ENCODE measurements at regions not wholly inside any gene's neighbourhood (a gene's known extent, or its start where the extent isn't known, plus 50 kb on each side); places are given as distances from the start of the nearest gene placed in this dataset.
"Not testable (repeated sequence)": the region's sequence is repeated elsewhere in the genome, so short reads cannot be mapped to it uniquely, and the experiment has no call there.

- Mint-ChIP-seq H3K4me3 (no peak overlapping the region), H3K4me1 (no peaks in the 10 kb centered on the region), H3K9me3 (no peaks in the 10 kb centered on the region), H3K27me3 (peaks cover 5% of the 10 kb centered on the region), H3K27ac (no peak overlapping the region)
- DNase-seq (no peak), ATAC-seq (no peak)
Observed at GRCh38 chr1:221567859-221568507, 173.9 kb downstream of the DUSP10 start.

GRCh38 chr1:221573756-221574155 lies 168.1 kb downstream of the DUSP10 start:
- no peak overlapping the region for H3K4me3 Mint-ChIP-seq
- DNase-seq, result no peak
- no peaks in the 10 kb centered on the region for H3K27me3 Mint-ChIP-seq
- H3K27ac Mint-ChIP-seq, result no peak overlapping the region
- ATAC-seq, result no peak
- no peaks in the 10 kb centered on the region for H3K4me1 Mint-ChIP-seq
- peaks cover 0 to 5% of the 10 kb centered on the region in 2 donors for H3K9me3 Mint-ChIP-seq

DNA sequence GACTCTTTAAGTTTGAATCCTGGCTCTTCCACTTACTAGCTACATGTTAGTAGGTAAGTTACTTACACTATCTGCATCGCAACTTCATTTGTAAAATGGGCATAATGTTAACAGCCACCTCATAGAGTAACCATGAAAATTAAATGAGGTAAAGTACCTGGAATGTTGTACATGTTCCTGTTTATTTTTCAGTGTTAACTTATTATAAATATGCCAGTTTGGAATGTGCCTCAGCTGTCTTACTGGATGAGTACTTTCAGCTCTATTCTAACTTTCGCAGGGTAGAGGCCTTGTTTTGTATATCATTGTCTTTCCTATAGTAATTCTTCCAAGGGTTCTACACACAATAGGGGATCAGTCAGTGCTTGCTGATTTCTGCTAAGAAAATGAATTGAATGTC lies 167.4 kb downstream of the DUSP10 start:
- ATAC-seq (no peak), DNase-seq (no peak)
- Mint-ChIP-seq H3K9me3 (peaks cover 0 to 5% of the 10 kb centered on the region in 2 donors), H3K4me1 (no peaks in the 10 kb centered on the region), H3K27me3 (no peaks in the 10 kb centered on the region), H3K27ac (no peak overlapping the region), H3K4me3 (no peak overlapping the region)

GRCh38 chr1:221575605-221576004 lies 166.3 kb downstream of the DUSP10 start:
- H3K27ac Mint-ChIP-seq, result no peak overlapping the region
- peaks cover 0 to 5% of the 10 kb centered on the region in 2 donors for H3K9me3 Mint-ChIP-seq
- no peaks in the 10 kb centered on the region for H3K4me1 Mint-ChIP-seq
- no peak for ATAC-seq
- no peak overlapping the region for H3K4me3 Mint-ChIP-seq
- no peaks in the 10 kb centered on the region for H3K27me3 Mint-ChIP-seq
- no peak for DNase-seq

- Mint-ChIP-seq H3K27me3 (no peaks in the 10 kb centered on the region), H3K9me3 (peaks cover 0 to 5% of the 10 kb centered on the region in 2 donors)
Observed at GRCh38 chr1:221576268-221576667, 165.6 kb downstream of the DUSP10 start.

DNA sequence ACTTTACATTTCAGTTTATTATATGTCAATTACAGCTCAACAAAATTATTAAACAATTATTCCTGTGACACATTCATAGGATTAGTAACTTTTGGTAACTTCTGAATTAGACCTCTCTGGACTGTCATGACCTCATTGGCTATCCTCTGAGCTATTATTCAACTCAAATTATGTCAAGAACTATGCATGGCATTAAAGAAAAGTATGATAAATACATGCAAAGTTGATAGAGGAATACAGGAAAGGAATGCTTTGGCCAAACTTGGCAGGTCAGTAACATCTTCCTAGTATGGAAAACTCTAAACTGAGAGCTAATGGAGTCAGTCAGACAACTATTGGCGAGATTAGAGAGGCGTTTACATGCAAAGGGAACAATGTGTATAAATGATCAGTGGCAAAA lies 158.4 kb downstream of the DUSP10 start:
- Mint-ChIP-seq H3K4me1 (no peaks in the 10 kb centered on the region), H3K27me3 (peaks cover 9% of the 10 kb centered on the region), H3K27ac (no peak overlapping the region), H3K9me3 (peaks cover 8 to 13% of the 10 kb centered on the region in 2 donors), H3K4me3 (no peak overlapping the region)
- no peak for DNase-seq
- ATAC-seq, result no peak

More at GRCh38 chr1:221576268-221576667, 165.6 kb downstream of the DUSP10 start:
- ATAC-seq (no peak), DNase-seq (no peak)
- Mint-ChIP-seq H3K27ac (no peak overlapping the region), H3K4me3 (no peak overlapping the region), H3K4me1 (no peaks in the 10 kb centered on the region)

DNA sequence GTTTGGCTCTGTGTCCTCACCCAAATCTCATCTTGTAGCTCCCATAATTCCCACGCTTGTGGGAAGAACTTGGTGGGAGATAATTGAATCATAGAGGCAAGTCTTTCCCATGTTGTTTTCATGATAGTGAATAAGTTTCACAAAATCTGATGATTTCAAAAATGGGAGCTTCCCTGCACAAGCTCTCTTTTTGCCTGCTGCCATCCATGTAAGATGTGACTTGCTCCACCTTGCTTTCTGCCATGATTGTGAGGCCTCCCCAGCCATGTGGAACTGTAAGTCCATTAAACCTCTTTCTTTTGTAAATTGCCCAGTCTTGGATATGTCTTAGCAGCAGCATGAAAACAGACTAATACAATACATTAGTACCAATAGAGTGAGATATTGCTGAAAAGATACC lies 154.9 kb downstream of the DUSP10 start:
- H3K9me3 Mint-ChIP-seq, result peaks cover 8 to 13% of the 10 kb centered on the region in 2 donors
- DNase-seq, H3K27ac Mint-ChIP-seq, H3K4me3 Mint-ChIP-seq, ATAC-seq, H3K4me1 Mint-ChIP-seq, H3K27me3 Mint-ChIP-seq: not testable (repeated sequence)

GRCh38 chr1:221591250-221591649 lies 150.6 kb downstream of the DUSP10 start:
- not testable (repeated sequence) for DNase-seq, H3K27me3 Mint-ChIP-seq, ATAC-seq, H3K27ac Mint-ChIP-seq, H3K4me1 Mint-ChIP-seq, H3K4me3 Mint-ChIP-seq
- H3K9me3 Mint-ChIP-seq, result peaks cover 8 to 13% of the 10 kb centered on the region in 2 donors

DNA sequence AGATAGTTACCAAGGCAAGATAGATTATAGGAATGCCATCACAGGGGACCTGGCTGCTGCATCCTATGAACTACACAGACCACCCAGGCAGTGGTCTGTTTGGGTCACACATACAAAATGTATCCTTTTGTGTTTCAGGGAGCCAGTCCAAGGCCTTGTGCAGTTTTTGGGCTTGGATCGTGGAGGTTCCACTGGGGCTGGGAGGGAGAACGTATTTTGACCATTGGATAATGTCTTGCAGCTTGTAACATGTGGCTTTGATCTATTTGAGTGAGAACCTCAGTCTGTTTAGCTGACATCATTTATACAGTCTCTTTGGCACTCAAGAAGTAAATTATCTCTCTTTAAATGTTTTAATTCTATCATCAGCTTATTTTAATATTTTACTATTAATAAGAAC lies 147.3 kb downstream of the DUSP10 start:
- no peak overlapping the region for H3K27ac Mint-ChIP-seq
- H3K4me1 Mint-ChIP-seq, result no peaks in the 10 kb centered on the region
- DNase-seq (no peak), ATAC-seq (no peak)
- H3K9me3 Mint-ChIP-seq, result no peaks in the 10 kb centered on the region
- no peaks in the 10 kb centered on the region for H3K27me3 Mint-ChIP-seq
- no peak overlapping the region for H3K4me3 Mint-ChIP-seq

GRCh38 chr1:221598122-221598521 lies 143.8 kb downstream of the DUSP10 start:
- Mint-ChIP-seq H3K4me1 (no peaks in the 10 kb centered on the region), H3K27me3 (no peaks in the 10 kb centered on the region), H3K27ac (no peak overlapping the region), H3K4me3 (no peak overlapping the region), H3K9me3 (no peaks in the 10 kb centered on the region)
- no peak for ATAC-seq
- no peak for DNase-seq

DNA sequence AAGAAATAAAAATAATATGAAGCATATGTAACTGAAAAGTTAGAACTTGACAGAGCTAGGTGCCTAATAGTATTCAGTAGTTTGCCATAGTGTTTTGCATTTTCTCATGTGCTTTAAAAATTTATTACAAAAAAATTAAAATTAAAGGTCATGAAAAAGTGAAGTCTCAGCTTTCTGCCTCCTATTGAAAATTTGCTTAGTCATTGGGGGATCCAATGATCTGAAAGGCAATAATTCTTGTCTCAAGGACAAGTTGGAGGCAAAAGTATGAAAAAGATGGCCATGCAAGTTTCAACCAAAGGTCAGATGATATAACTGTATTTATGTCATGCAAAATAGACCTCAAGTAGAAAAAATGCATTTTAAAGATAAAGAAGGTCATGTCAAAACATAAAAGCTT lies 140.7 kb downstream of the DUSP10 start:
- H3K4me3 Mint-ChIP-seq, result no peak overlapping the region
- H3K4me1 Mint-ChIP-seq, result no peaks in the 10 kb centered on the region
- H3K9me3 Mint-ChIP-seq, result no peaks in the 10 kb centered on the region
- no peak for ATAC-seq
- no peaks in the 10 kb centered on the region for H3K27me3 Mint-ChIP-seq
- no peak overlapping the region for H3K27ac Mint-ChIP-seq
- no peak for DNase-seq

DNA sequence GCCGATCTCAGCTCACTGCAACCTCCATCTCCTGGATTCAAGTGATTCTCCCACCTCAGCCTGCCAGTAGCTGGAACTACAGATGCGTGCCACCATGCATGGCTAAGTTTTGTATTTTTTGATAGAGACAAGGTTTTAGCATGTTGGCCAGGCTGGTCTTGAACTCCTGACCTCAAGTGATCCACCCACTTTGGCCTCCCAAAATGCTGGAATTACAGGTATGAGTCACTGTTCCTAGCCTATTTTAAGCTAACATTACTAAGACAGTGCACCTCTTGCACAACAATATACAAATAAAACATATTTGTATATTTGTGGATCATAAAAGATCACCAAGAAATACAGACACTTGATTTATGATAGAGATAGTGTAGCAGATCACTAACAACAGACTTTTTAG lies 139.1 kb downstream of the DUSP10 start:
- no peak overlapping the region for H3K27ac Mint-ChIP-seq
- DNase-seq (no peak), ATAC-seq (no peak)
- H3K4me3 Mint-ChIP-seq, result no peak overlapping the region
- no peaks in the 10 kb centered on the region for H3K9me3 Mint-ChIP-seq
- no peaks in the 10 kb centered on the region for H3K27me3 Mint-ChIP-seq
- no peaks in the 10 kb centered on the region for H3K4me1 Mint-ChIP-seq

DNA sequence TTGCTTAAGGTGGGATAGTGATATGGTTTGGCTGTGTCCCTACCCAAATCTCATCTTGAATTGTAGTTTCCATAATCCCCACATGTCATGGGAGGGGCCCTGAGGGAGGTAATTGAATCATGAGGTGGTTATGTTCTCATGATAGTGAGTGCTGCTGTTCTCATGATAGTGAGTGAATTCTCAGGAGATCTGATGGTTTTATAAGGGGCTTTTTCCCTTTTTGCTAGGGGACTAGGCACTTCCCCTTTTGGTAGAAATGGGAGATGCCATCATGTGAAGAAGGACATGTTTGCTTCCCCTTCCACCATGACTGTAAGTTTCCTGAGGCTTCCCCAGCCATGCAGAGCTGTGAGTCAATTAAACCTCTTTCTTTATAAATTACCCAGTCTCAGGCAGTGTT lies 137.5 kb downstream of the DUSP10 start:
- not testable (repeated sequence) for H3K27ac Mint-ChIP-seq, H3K9me3 Mint-ChIP-seq, H3K4me1 Mint-ChIP-seq, ATAC-seq, H3K27me3 Mint-ChIP-seq, H3K4me3 Mint-ChIP-seq, DNase-seq

DNA sequence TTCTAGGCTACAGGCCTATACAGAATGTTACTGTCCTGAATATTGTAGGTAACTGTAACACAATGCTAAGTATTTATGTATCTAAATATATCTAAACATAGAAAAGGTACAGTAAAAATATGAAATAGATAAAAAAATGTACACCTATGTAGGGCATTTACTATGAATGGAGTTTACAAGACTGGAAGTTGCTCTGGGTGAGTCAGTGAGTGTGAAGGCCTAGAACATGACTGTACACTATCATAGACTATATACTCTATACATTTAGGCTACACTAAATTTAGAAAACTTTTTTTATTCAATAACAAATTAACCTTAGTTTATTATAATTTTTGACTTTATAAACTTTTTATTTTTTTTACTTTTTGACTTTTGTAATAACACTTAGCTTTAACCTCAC lies 136.9 kb downstream of the DUSP10 start:
- H3K4me3 Mint-ChIP-seq, result no peak overlapping the region
- no peaks in the 10 kb centered on the region for H3K9me3 Mint-ChIP-seq
- no peaks in the 10 kb centered on the region for H3K4me1 Mint-ChIP-seq
- no peak overlapping the region for H3K27ac Mint-ChIP-seq
- no peaks in the 10 kb centered on the region for H3K27me3 Mint-ChIP-seq
- ATAC-seq (no peak), DNase-seq (no peak)

DNA sequence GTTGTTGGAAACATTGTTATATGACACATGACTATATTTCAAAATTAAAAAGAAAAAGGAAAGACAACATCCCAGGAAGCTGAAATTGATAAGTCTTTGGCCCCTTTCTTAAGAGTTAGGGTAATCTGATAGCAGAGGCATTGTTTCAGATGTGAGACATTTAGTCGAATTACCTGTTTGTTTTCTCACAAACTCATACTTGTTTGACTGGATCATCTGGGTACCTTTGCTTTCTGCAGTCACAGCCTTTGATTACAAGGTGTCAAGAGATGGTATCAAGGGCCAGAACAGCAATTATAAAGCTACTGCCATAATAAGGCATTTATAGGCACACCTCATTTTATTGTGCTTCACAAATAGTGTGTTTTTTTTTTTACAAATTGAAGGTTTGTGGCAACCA lies 136.3 kb downstream of the DUSP10 start:
- DNase-seq (no peak), ATAC-seq (no peak)
- Mint-ChIP-seq H3K4me1 (no peaks in the 10 kb centered on the region), H3K9me3 (no peaks in the 10 kb centered on the region), H3K4me3 (no peak overlapping the region), H3K27ac (no peak overlapping the region), H3K27me3 (no peaks in the 10 kb centered on the region)

DNA sequence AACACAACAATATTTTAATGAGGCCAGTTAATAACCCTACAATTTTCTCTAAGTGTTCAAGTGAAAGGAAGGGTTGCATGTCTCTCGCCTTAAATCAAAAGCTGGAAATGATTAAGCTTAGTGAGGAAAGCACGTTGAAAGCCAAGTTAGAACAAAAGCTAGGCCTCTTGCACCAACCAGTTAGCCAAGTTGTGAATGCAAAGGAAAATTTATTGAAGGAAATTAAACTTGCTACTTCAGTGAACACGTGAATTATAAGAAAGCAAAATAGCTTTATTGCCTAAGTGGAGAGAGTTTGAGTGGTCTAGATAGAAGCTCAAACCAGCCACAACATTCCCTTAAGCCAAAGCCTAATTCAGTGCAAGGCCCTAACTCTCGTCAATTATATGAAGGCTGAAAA lies 135.6 kb downstream of the DUSP10 start:
- Mint-ChIP-seq H3K9me3 (no peaks in the 10 kb centered on the region), H3K4me1 (no peaks in the 10 kb centered on the region), H3K27me3 (no peaks in the 10 kb centered on the region), H3K27ac (no peak overlapping the region), H3K4me3 (no peak overlapping the region)
- DNase-seq (no peak), ATAC-seq (no peak)

DNA sequence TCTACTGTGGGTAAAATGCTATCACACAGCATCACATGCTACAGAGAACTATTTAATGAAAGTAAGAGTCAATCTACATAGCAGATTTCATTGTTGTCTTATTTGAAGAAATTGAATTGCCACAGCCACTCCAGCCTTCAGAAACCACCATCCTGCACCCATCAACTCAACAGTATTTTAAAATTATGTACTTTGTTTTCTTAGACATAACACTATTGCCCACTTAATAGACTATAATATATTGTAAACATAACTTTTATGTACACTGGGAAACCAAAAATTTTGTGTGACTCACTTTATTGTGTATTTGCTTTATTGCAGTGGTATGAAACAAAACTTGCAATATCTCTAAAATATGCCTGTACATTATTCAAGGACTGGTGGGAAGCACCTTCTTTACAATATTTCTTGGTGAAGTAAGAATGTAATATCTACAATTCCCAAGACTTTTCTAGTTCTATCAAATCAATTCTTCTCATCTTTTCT lies 133.0 kb downstream of the DUSP10 start:
- ATAC-seq (no peak), DNase-seq (no peak)
- H3K4me1 Mint-ChIP-seq, result no peaks in the 10 kb centered on the region
- H3K9me3 Mint-ChIP-seq, result no peaks in the 10 kb centered on the region
- no peak overlapping the region for H3K27ac Mint-ChIP-seq
- H3K4me3 Mint-ChIP-seq, result no peak overlapping the region
- H3K27me3 Mint-ChIP-seq, result no peaks in the 10 kb centered on the region

Data from stimulated activated naive CD8-positive, alpha-beta T cell treated with anti-CD3 and anti-CD28 coated beads, Interleukin-15, amount 100 ng/mL, for 72 hours (primary cell).